Lung (tissue), 11 donors: ENCODE measurements at regions not wholly inside any gene's neighbourhood (a gene's known extent, or its start where the extent isn't known, plus 50 kb on each side); places are given as distances from the start of the nearest gene placed in this dataset.
A peak's percentile ranks its signal among the peaks of the same experiment; 100 is the strongest.

Experiments used
- ATAC-seq: fragments of 200-7000 bp; cut with Tn5 transposase; one replicate; pipeline ENCODE4 v1.9.1; 2020; ENCODE audit warnings: moderate number of reproducible peaks; ENCODE audit not compliant: insufficient read depth, low FRiP score
- DNase-seq, 3 donors: peaks; one replicate each; pipeline ENCODE4 v3.0.0-alpha.2; 2013 to 2017
- H3K27ac ChIP-seq, 2 donors: one replicate each; pipeline ENCODE4 v1.5.1; 2013; ENCODE audit warnings: mild to moderate bottlenecking in 2 of 2, moderate library complexity in 2 of 2, control low read depth in 1 of 2, inconsistent platforms in 1 of 2, low read depth in 1 of 2, low read length in 1 of 2
- H3K27me3 ChIP-seq, 3 donors: one replicate each; pipeline ENCODE4 v1.5.1; 2013; ENCODE audit warnings: low read length in 2 of 3; ENCODE audit not compliant: control insufficient read depth in 3 of 3, insufficient read depth in 3 of 3
- H3K36me3 ChIP-seq, 4 donors: one replicate each; pipeline ENCODE4 v1.5.1; 2013; ENCODE audit warnings: low read length in 4 of 4, mild to moderate bottlenecking in 1 of 4, moderate library complexity in 1 of 4; ENCODE audit not compliant: control insufficient read depth in 4 of 4, insufficient read depth in 4 of 4
- H3K4me1 ChIP-seq, 5 donors: one replicate each; pipeline ENCODE4 v1.5.1; 2013; ENCODE audit warnings: low read length in 5 of 5, mild to moderate bottlenecking in 2 of 5, moderate library complexity in 1 of 5; ENCODE audit not compliant: control insufficient read depth in 5 of 5, insufficient read depth in 5 of 5
- H3K4me3 ChIP-seq: one replicate; pipeline ENCODE4 v1.5.1; 2013; ENCODE audit warnings: mild to moderate bottlenecking, control low read depth, moderate library complexity
- H3K9ac ChIP-seq, 2 donors: one replicate each; pipeline ENCODE4 v1.5.1; 2013; ENCODE audit warnings: low read length in 2 of 2, control low read depth in 1 of 2; ENCODE audit not compliant: insufficient read depth in 1 of 2
- H3K9me3 ChIP-seq, 4 donors: one replicate each; pipeline ENCODE4 v1.5.1; 2013; ENCODE audit warnings: low read length in 3 of 4, mild to moderate bottlenecking in 1 of 4, moderate library complexity in 1 of 4; ENCODE audit not compliant: control insufficient read depth in 4 of 4, insufficient read depth in 3 of 4
- CTCF ChIP-seq: IDR thresholded peaks from 2 replicates; pipeline ENCODE4 v1.5.1; 2012; ENCODE audit warnings: mild to moderate bottlenecking; ENCODE audit errors: control extremely low read depth, extremely low read depth
- WGBS, 2 donors: extraction: QIAGEN DNeasy Blood & Tissue Kit; methylation state at CpG; one replicate each; pipeline ENCODE4 v1.1.7; 2013; 5-methylcytosine and 5-hydroxymethylcytosine counted together
- donor health status: control.
- donor health status: control.
- donor health status: Bipolar disorder and iron deficiency.
- donor health status: healthy.
- donor health status: DM: yes; HTN: yes; CAD: no.

- Histone ChIP-seq H3K36me3 (no peaks in the 10 kb centered on the region), H3K27me3 (no peaks in the 10 kb centered on the region), H3K9me3 (no peaks in the 10 kb centered on the region), H3K9ac (no peak overlapping the region), H3K4me1 (peaks cover 0 to 7% (median 0%) of the 10 kb centered on the region in 5 donors), H3K27ac (no peak overlapping the region), H3K4me3 (no peak overlapping the region)
- DNase-seq (no peak), ATAC-seq (peak; percentile 35)
- TF ChIP-seq CTCF: no peak
- WGBS, 2 donors: 21 to 66% methylated on average over 2 of the region's 2 CpGs
Observed at GRCh38 chr13:80036845-80037504, 304.0 kb downstream of the SPRY2 start.

GRCh38 chr13:80035096-80035495 lies 305.8 kb downstream of the SPRY2 start:
- Histone ChIP-seq H3K27ac (no peak overlapping the region), H3K9ac (no peak overlapping the region), H3K4me3 (no peak overlapping the region), H3K36me3 (no peaks in the 10 kb centered on the region), H3K9me3 (no peaks in the 10 kb centered on the region), H3K4me1 (peaks cover 0 to 3% (median 0%) of the 10 kb centered on the region in 5 donors), H3K27me3 (no peaks in the 10 kb centered on the region)
- 67 to 76% methylated on average over 1 of the region's 1 CpG for WGBS, 2 donors
- DNase-seq (no peak), ATAC-seq (no peak)
- no peak for TF ChIP-seq CTCF

GRCh38 chr13:80033951-80034350 lies 307.0 kb downstream of the SPRY2 start:
- WGBS, 2 donors: 80 to 83% methylated on average over 2 of the region's 2 CpGs
- H3K36me3 ChIP-seq: no peaks in the 10 kb centered on the region
- no peak for TF ChIP-seq CTCF
- H3K27me3 ChIP-seq: no peaks in the 10 kb centered on the region
- H3K9me3 ChIP-seq: no peaks in the 10 kb centered on the region
- H3K9ac ChIP-seq: no peak overlapping the region
- H3K4me1 ChIP-seq: peaks cover 0 to 3% (median 0%) of the 10 kb centered on the region in 5 donors
- H3K27ac ChIP-seq: no peak overlapping the region
- ATAC-seq (no peak), DNase-seq (no peak)
- H3K4me3 ChIP-seq: no peak overlapping the region

- 78% methylated on average over 1 of the region's 1 CpG for WGBS, 2 donors
- Histone ChIP-seq H3K27me3 (no peaks in the 10 kb centered on the region), H3K27ac (no peak overlapping the region), H3K9me3 (no peaks in the 10 kb centered on the region), H3K4me3 (no peak overlapping the region), H3K4me1 (peaks cover 0 to 3% (median 0%) of the 10 kb centered on the region in 5 donors), H3K9ac (no peak overlapping the region), H3K36me3 (no peaks in the 10 kb centered on the region)
- no peak for DNase-seq
- no peak for ATAC-seq
- no peak for TF ChIP-seq CTCF
Observed at GRCh38 chr13:80033286-80033685, 307.6 kb downstream of the SPRY2 start.
